ENCODE measurements at regions not wholly inside any gene's neighbourhood (a gene's known extent, or its start where the extent isn't known, plus 50 kb on each side); places are given as distances from the start of the nearest gene placed in this dataset.

- intact Hi-C loops (cut with DNase I; ENCODE audit: low total_unique reads) = no loop called here
- H3K27ac ChIP-seq = no peak overlapping the region
- H3K4me1 ChIP-seq = no peaks in the 10 kb centered on the region
- WGBS, 5 donors = 29 to 46% (median 34%) methylated on average over 1 of the region's 1 CpG
- H3K4me3 ChIP-seq = no peak overlapping the region
- no peaks in the 10 kb centered on the region for H3K27me3 ChIP-seq
- no peak for TF ChIP-seq POLR2AphosphoS5 (IDR thresholded peaks at IDR 0.05)
- no peak for TF ChIP-seq POLR2A (IDR thresholded peaks at IDR 0.05)
- TF ChIP-seq CTCF (IDR thresholded peaks at IDR 0.05) = no peak
- TF ChIP-seq EP300 (IDR thresholded peaks at IDR 0.05) = no peak
- DNase-seq = no peak
- H3K9me3 ChIP-seq = peaks cover 0 to 17% (median 5%) of the 10 kb centered on the region in 4 donors
- no peaks in the 10 kb centered on the region for H3K36me3 ChIP-seq
Observed at GRCh38 chr18:1498216-1498615, 593.5 kb downstream of the ADCYAP1 start.

- intact Hi-C loops (cut with DNase I; ENCODE audit: low total_unique reads) = no loop called here
- Histone ChIP-seq H3K4me3 (no peak overlapping the region), H3K27ac (no peak overlapping the region), H3K9me3 (peaks cover 0 to 17% (median 5%) of the 10 kb centered on the region in 4 donors), H3K36me3 (no peaks in the 10 kb centered on the region), H3K27me3 (no peaks in the 10 kb centered on the region), H3K4me1 (no peaks in the 10 kb centered on the region)
- TF ChIP-seq CTCF (IDR thresholded peaks at IDR 0.05) (no peak), EP300 (IDR thresholded peaks at IDR 0.05) (no peak), POLR2AphosphoS5 (IDR thresholded peaks at IDR 0.05) (no peak), POLR2A (IDR thresholded peaks at IDR 0.05) (no peak)
- DNase-seq = no peak
Observed at GRCh38 chr18:1499265-1499664, 594.6 kb downstream of the ADCYAP1 start.

DNA sequence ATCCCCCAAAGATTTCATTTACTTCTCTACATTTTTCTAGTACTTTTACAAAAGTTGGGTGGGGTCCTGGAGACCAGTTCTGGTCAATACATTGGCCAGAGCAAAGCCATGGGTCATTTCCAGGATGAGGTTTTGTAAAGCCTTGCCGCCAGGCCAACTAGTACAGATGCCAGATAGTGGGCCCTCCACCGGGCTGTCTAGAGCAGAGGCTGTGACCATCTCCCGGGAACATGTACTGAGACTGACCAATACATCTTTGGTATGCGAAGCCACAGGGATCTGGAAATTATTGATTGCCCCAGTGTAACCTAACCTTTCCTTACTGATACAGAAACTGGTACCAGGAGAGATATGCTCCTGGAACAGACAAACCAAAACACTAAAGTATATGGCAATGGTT, 599.2 kb downstream of the ADCYAP1 start:
- intact Hi-C loops (cut with DNase I; ENCODE audit: low total_unique reads) = no loop called here
- Histone ChIP-seq H3K36me3 (no peaks in the 10 kb centered on the region), H3K9me3 (no peaks in the 10 kb centered on the region), H3K4me3 (no peak overlapping the region), H3K4me1 (no peaks in the 10 kb centered on the region), H3K27ac (no peak overlapping the region), H3K27me3 (no peaks in the 10 kb centered on the region)
- TF ChIP-seq POLR2A (IDR thresholded peaks at IDR 0.05) (no peak), CTCF (IDR thresholded peaks at IDR 0.05) (no peak), POLR2AphosphoS5 (IDR thresholded peaks at IDR 0.05) (no peak), EP300 (IDR thresholded peaks at IDR 0.05) (no peak)
- WGBS, 5 donors = 86 to 87% (median 86%) methylated on average over 4 of the region's 4 CpGs
- DNase-seq = no peak

DNA sequence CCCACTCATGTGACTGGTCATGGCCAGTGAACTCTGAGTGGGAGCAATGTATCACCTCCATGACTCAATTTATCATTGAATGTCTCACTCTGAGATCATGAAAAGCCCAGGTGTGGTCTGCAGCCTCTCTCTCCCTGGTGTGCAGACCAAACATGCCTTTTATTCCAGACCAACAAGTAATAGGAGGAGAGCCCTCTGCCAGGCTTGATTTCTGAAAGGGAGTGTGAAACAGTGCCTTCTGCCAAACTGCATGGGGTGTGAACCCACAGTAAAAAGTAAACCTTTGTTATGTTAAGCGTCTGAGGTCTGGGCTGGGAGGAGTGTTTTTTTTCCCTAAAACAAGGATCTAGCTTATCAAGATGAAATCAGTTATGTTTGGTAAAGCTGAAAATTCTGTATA, 601.2 kb downstream of the ADCYAP1 start:
- TF ChIP-seq EP300 (IDR thresholded peaks at IDR 0.05) (no peak), CTCF (IDR thresholded peaks at IDR 0.05) (no peak), POLR2A (IDR thresholded peaks at IDR 0.05) (no peak), POLR2AphosphoS5 (IDR thresholded peaks at IDR 0.05) (no peak)
- Histone ChIP-seq H3K9me3 (no peaks in the 10 kb centered on the region), H3K27ac (no peak overlapping the region), H3K36me3 (no peaks in the 10 kb centered on the region), H3K4me1 (no peaks in the 10 kb centered on the region), H3K4me3 (no peak overlapping the region), H3K27me3 (no peaks in the 10 kb centered on the region)
- no peak for DNase-seq
- 31 to 59% (median 46%) methylated on average over 1 of the region's 1 CpG for WGBS, 5 donors
- intact Hi-C loops (cut with DNase I; ENCODE audit: low total_unique reads) = no loop called here

Measured in stomach (tissue), 8 donors.